Cardiac muscle cell (in vitro differentiated cells and primary cell): ENCODE measurements at regions not wholly inside any gene's neighbourhood (a gene's known extent, or its start where the extent isn't known, plus 50 kb on each side); places are given as distances from the start of the nearest gene placed in this dataset.
A peak's percentile ranks its signal among the peaks of the same experiment; 100 is the strongest.

Source experiments
- DNase-seq, 2 donors: peaks; one replicate each; pipeline versions ENCODE4 v3.0.0 to v3.0.0-alpha.2; 2010 to 2017; ENCODE audit warnings: low read depth in 1 of 2, low spot score in 1 of 2
- H3K27ac ChIP-seq: fragments of 200-600 bp; sonication (generic); 2 replicates; pipeline ENCODE4 v1.5.1; 2016
- H3K27me3 ChIP-seq: fragments of 200-600 bp; sonication (generic); 2 replicates; pipeline ENCODE4 v1.6.0; 2016; ENCODE audit warnings: control low read depth
- H3K36me3 ChIP-seq: fragments of 200-600 bp; sonication (generic); 2 replicates; pipeline ENCODE4 v1.5.1; 2016; ENCODE audit warnings: control low read depth
- H3K4me1 ChIP-seq: fragments of 200-600 bp; sonication (generic); 2 replicates; pipeline ENCODE4 v1.8.1; 2017; ENCODE audit warnings: low read depth, mild to moderate bottlenecking, mixed run types
- H3K4me3 ChIP-seq: fragments of 200-600 bp; sonication (generic); 2 replicates; pipeline ENCODE4 v1.5.1; 2016; ENCODE audit warnings: mild to moderate bottlenecking
- H3K9me3 ChIP-seq: fragments of 200-600 bp; sonication (generic); 2 replicates; pipeline ENCODE4 v1.5.1; 2017; ENCODE audit warnings: low read depth, mild to moderate bottlenecking, control low read depth
- TF ChIP-seq, protein P1 (sequence below): IDR thresholded peaks from 2 replicates; pipeline ENCODE4 v1.5.1; 2012; ENCODE audit warnings: low read depth, mild to moderate bottlenecking, low read length

DNA sequence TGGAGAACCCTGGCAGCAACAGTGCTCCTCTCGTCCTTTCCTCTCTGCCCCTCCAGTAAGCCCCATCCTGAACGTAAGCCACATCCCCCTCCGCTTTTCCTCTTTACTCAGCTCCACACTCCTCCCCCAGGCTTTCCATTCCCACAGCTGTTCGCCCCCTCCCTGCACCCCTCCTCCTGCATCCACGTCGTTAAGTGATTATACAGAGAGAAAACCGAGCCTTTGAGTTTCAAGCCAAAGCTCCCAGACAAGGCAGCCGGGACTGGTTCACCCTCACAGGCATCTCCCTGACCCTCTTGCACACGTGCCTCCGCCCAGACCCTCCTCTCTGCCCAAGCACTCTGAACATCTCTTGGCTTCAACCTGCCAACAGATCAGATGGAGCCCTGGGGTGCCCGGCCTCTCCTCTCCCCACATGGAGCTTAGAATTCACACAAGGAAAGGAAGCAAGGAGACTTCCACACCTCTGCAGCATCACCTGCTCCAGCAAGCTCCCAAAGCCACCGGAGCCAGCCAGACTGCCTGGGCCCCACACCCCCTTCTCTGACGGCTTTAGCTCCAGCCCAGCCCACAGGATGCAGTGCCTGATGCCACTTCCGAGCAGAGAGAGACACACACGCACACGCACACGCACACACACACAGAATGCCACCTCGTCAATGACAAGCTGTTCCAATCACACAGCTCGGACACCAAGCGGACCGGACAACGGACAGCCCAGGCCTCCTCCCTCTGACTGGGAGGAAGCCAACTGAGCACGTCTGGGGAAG lies 99.9 kb upstream of the CCL2 start:
- Histone ChIP-seq H3K4me1 (no peaks in the 10 kb centered on the region), H3K36me3 (no peaks in the 10 kb centered on the region), H3K27ac (no peak overlapping the region), H3K4me3 (no peak overlapping the region), H3K27me3 (peaks cover 67% of the 10 kb centered on the region), H3K9me3 (no peaks in the 10 kb centered on the region)
- TF ChIP-seq, protein P1, sequence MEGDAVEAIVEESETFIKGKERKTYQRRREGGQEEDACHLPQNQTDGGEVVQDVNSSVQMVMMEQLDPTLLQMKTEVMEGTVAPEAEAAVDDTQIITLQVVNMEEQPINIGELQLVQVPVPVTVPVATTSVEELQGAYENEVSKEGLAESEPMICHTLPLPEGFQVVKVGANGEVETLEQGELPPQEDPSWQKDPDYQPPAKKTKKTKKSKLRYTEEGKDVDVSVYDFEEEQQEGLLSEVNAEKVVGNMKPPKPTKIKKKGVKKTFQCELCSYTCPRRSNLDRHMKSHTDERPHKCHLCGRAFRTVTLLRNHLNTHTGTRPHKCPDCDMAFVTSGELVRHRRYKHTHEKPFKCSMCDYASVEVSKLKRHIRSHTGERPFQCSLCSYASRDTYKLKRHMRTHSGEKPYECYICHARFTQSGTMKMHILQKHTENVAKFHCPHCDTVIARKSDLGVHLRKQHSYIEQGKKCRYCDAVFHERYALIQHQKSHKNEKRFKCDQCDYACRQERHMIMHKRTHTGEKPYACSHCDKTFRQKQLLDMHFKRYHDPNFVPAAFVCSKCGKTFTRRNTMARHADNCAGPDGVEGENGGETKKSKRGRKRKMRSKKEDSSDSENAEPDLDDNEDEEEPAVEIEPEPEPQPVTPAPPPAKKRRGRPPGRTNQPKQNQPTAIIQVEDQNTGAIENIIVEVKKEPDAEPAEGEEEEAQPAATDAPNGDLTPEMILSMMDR: no peak
- no peak for DNase-seq

DNA sequence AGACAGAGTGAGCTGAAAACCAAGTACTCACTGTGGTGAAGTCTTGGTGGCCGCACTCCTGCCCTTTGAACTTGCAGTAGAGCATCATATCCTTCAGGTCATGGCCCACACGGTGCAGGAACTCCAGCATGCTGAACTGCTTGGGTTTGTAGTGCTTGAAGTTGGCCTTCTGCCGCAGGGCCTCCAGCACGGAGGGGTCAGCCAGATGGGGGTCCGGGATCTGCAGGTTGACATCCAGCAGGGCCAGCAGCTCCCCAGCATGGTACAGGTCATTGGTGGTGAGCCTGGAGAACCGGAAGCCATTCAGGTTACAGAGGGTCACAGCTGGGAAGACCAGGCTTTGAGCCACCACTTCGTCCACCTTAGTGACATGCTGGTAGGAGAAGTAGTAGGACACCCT lies 99.1 kb upstream of the CCL2 start:
- DNase-seq: no peak
- H3K9me3 ChIP-seq: no peaks in the 10 kb centered on the region
- no peak overlapping the region for H3K27ac ChIP-seq
- no peaks in the 10 kb centered on the region for H3K36me3 ChIP-seq
- peaks cover 67% of the 10 kb centered on the region for H3K27me3 ChIP-seq
- H3K4me1 ChIP-seq: no peaks in the 10 kb centered on the region
- TF ChIP-seq, protein P1: no peak
- H3K4me3 ChIP-seq: no peak overlapping the region

DNA sequence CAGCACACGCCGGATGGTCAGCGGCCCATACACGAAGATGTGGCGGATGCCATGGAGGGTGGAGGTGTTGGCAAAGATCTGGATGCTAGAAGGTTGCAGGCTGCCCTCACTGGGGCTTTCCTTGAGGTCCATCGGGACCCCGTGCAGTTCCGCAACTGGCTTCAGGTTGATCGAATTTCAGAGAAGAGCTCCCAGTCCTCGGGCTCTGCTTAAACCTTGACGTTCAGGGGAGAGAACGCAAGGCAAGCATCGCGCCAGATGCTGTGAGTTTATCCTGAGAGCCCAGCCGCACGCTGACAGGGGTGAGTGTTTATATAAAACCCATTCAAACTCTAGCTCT lies 98.7 kb upstream of the CCL2 start:
- no peaks in the 10 kb centered on the region for H3K9me3 ChIP-seq
- no peak overlapping the region for H3K4me3 ChIP-seq
- peaks cover 67% of the 10 kb centered on the region for H3K27me3 ChIP-seq
- H3K27ac ChIP-seq: no peak overlapping the region
- no peaks in the 10 kb centered on the region for H3K36me3 ChIP-seq
- H3K4me1 ChIP-seq: no peaks in the 10 kb centered on the region
- no peak for DNase-seq
- TF ChIP-seq, protein P1: no peak

DNA sequence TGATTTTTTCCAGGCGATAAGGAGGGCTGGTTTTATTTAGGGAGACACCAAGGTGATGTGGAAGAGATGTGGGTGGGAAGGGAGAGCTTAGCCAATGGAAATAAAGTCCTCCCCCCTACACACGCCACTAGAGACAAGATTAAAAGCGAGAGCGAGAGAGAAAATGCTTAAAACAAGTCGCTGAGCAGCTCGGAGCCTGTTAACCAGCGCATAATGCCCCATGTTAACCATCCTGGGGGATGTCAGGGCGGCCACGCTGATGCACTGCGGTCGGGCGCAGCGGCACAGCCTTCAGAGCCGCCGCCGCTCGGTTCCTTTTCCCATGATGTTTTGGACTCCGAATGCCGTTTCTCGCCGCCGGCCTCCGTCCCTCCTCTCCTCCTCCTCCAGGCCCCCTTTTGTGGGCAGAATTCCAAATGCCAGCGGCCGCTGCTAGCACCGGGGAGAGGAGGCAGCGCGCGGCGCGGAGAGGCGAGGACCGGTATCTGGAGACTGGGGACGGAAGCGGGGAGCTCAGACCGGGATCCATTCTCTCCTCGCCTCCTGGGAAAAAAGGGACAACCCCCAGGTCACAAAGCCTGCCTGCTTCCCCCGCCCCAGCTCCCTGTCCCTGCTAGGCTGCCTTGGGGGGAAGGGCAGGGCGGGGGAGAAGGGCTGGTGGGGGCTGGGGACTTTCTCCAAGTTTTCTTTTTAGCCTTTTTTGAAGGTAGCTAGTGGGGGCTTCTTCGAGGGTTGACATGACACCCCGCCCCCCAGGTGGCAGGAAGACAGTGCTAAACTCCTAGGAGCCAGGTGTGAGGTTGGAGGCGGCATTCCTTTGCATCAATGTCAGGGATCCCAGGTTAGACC lies 98.1 kb upstream of the CCL2 start:
- TF ChIP-seq, protein P1: no peak
- Histone ChIP-seq H3K27ac (no peak overlapping the region), H3K4me1 (no peaks in the 10 kb centered on the region), H3K27me3 (peaks cover 67% of the 10 kb centered on the region), H3K4me3 (peak overlapping the region; percentile 11), H3K9me3 (no peaks in the 10 kb centered on the region), H3K36me3 (no peaks in the 10 kb centered on the region)
- DNase-seq: peak; percentile 13 to 34

DNA sequence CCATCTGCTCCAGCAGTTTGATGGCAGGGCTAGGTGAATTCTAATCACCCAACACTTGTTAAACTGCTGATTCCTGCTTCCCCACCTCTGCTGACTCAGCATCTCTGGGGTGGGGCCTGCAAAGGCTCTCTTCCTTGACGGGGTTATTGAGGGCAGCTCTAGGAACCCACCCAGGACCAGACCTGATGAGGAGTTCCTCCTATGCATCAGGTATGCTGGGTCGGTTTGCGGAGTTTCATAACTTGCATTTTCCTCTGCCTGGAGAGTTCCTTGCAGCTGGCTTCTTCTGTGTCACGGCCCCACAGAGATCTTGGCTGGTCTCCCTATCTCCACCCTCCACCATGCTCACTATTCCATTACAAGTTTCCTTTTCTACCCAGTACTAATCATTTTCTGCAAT lies 93.4 kb upstream of the CCL2 start:
- Histone ChIP-seq H3K27ac (no peak overlapping the region), H3K4me1 (no peaks in the 10 kb centered on the region), H3K27me3 (peaks cover 30% of the 10 kb centered on the region), H3K9me3 (no peaks in the 10 kb centered on the region), H3K4me3 (no peak overlapping the region), H3K36me3 (no peaks in the 10 kb centered on the region)
- DNase-seq: no peak
- TF ChIP-seq, protein P1: no peak
